Loucy (cell line): ENCODE measurements at regions not wholly inside any gene's neighbourhood (a gene's known extent, or its start where the extent isn't known, plus 50 kb on each side); places are given as distances from the start of the nearest gene placed in this dataset.

Source experiments
- CTCF ChIP-seq: fragments of 200-600 bp; sonication (generic); conservative IDR thresholded peaks from 2 replicates; pipeline ENCODE4 v1.5.1; 2014; ENCODE audit warnings: mild to moderate bottlenecking, antibody characterized with exemption, low read length
- EZH2phosphoT487 ChIP-seq: fragments of 200-600 bp; IDR thresholded peaks from 2 replicates; pipeline ENCODE4 v1.6.1; 2018; ENCODE audit warnings: antibody characterized with exemption, mild to moderate bottlenecking, moderate library complexity, borderline replicate concordance

- TF ChIP-seq CTCF (peak; percentile 95), EZH2phosphoT487 (no peak)
These were observed 307.1 kb downstream of the RPL10L start for GRCh38 chr14:46344327-46344937.
